22Rv1 (cell line): ENCODE measurements at regions not wholly inside any gene's neighbourhood (a gene's known extent, or its start where the extent isn't known, plus 50 kb on each side); places are given as distances from the start of the nearest gene placed in this dataset.

ENCODE experiments used
- ZFX ChIP-seq: fragments of 450-650 bp; IDR thresholded peaks from 2 replicates; pipeline ENCODE4 v1.6.1; 2017; ENCODE audit warnings: antibody characterized with exemption, borderline replicate concordance
- TF ChIP-seq, protein P1 (sequence below): fragments of 450-650 bp; IDR thresholded peaks from 2 replicates; pipeline ENCODE4 v1.5.1; 2017; ENCODE audit warnings: mild to moderate bottlenecking

DNA sequence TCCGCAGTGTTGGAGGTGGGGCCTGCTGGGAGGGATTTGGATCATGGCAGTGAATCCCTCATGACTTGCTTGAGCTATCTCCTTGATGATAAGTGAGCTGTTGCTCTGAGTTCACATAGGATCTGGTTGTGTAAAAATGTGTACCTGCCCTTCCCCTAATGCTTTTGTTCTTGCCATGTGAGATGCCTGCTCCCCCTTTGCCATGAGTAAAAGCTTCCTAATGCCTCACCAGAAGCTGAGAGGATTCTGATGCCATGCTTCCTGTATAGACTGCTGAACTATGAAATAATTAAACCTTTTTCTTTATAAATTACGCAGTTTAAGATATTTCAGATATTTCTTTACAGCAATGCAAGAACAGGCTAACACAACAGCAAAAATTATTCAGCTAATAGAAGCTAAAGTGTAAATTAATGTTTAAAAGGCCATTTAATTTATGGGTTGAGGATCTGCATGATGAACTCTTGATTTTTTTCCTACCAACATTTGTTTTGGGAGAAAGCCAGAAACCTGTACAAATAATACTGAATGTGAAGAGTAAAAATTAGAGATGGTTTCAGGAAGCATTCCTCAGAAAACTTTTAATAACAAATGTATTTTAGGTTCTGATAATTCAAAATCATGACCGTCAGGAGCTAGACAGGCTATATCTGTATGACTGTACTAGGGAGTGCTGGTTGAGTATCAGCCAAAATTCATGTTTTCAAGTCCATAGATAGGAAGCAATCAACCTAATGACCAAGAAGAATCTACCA lies 177.5 kb upstream of the GRIA4 start:
- TF ChIP-seq, protein P1, sequence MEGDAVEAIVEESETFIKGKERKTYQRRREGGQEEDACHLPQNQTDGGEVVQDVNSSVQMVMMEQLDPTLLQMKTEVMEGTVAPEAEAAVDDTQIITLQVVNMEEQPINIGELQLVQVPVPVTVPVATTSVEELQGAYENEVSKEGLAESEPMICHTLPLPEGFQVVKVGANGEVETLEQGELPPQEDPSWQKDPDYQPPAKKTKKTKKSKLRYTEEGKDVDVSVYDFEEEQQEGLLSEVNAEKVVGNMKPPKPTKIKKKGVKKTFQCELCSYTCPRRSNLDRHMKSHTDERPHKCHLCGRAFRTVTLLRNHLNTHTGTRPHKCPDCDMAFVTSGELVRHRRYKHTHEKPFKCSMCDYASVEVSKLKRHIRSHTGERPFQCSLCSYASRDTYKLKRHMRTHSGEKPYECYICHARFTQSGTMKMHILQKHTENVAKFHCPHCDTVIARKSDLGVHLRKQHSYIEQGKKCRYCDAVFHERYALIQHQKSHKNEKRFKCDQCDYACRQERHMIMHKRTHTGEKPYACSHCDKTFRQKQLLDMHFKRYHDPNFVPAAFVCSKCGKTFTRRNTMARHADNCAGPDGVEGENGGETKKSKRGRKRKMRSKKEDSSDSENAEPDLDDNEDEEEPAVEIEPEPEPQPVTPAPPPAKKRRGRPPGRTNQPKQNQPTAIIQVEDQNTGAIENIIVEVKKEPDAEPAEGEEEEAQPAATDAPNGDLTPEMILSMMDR: no peak
- no peak for TF ChIP-seq ZFX
